ENCODE measurements at regions not wholly inside any gene's neighbourhood (a gene's known extent, or its start where the extent isn't known, plus 50 kb on each side); places are given as distances from the start of the nearest gene placed in this dataset.

DNA sequence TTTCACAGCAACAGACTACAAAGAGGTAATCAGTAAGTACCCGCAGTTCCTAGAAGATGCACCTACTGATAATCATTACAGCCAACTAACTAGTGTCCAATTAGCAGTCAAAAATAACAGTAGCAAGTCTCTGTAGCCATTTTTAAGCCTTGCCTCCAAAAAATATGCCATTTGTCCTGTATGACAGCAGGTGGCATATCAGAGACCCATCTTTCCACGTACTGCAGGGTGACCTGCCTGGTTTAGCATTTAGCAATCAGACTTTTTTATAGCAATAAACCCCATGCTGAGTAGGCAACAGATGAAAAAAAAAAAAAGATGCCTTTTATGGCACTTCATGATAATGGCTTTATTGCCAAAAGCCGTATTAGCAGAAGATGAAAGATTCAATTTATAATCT lies 155.3 kb upstream of the LSM14A start:
- Histone ChIP-seq H3K9me3 (ENCODE audit: low read depth, low read length, poor library complexity, severe bottlenecking) (peaks cover 8% of the 10 kb centered on the region), H3K27ac (ENCODE audit: low read depth, low read length, poor library complexity, severe bottlenecking) (no peak overlapping the region), H3K4me3 (ENCODE audit: low read depth, low read length, poor library complexity, severe bottlenecking) (no peak overlapping the region), H3K4me1 (ENCODE audit: insufficient read depth, low read length, poor library complexity, severe bottlenecking) (no peaks in the 10 kb centered on the region), H3K27me3 (replicated peaks; ENCODE audit: insufficient read depth, low read depth, low read length, poor library complexity) (peaks cover 61% of the 10 kb centered on the region), H3K36me3 (ENCODE audit: insufficient read depth, low read length, poor library complexity, severe bottlenecking) (no peaks in the 10 kb centered on the region)
- no peak for DNase-seq (ENCODE audit: low spot score)
- TF ChIP-seq EZH2 (IDR thresholded peaks at IDR 0.05; ENCODE audit: borderline replicate concordance, low read depth, low read length, poor library complexity, severe bottlenecking), result no peak
- TF ChIP-seq, protein P1, sequence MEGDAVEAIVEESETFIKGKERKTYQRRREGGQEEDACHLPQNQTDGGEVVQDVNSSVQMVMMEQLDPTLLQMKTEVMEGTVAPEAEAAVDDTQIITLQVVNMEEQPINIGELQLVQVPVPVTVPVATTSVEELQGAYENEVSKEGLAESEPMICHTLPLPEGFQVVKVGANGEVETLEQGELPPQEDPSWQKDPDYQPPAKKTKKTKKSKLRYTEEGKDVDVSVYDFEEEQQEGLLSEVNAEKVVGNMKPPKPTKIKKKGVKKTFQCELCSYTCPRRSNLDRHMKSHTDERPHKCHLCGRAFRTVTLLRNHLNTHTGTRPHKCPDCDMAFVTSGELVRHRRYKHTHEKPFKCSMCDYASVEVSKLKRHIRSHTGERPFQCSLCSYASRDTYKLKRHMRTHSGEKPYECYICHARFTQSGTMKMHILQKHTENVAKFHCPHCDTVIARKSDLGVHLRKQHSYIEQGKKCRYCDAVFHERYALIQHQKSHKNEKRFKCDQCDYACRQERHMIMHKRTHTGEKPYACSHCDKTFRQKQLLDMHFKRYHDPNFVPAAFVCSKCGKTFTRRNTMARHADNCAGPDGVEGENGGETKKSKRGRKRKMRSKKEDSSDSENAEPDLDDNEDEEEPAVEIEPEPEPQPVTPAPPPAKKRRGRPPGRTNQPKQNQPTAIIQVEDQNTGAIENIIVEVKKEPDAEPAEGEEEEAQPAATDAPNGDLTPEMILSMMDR (conservative IDR thresholded peaks at IDR 0.05; ENCODE audit: low read depth, low read length), result no peak
- no TSS peak for BruUV-seq (replicated peaks)
- ChIA-PET POLR2A (ENCODE audit: low non-redundant PET) (no interaction called here), CTCF (no interaction called here)
- intact Hi-C loops (cut with micrococcal nuclease; ENCODE audit: unreplicated experiment), result no loop called here

DNA sequence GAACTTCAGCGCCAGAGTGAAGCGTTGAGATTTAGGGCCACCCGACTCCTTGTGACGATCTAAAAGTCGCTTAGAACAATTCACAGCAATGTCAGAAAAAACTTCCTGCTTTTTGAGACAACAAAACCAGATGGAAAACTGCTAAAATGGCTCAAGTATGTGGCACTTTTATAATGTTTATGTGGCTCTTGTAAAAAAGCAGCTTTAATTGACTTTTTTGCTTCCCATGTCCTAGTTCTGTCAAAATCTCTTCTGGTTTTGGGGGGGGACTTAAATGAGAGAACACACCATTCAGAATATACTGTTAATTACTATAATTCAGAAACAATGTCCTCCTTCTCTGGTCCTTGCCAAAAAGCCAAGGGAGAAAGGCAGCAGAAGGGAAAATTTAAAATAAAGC lies 154.7 kb upstream of the LSM14A start:
- Histone ChIP-seq H3K4me3 (ENCODE audit: low read depth, low read length, poor library complexity, severe bottlenecking) (no peak overlapping the region), H3K36me3 (ENCODE audit: insufficient read depth, low read length, poor library complexity, severe bottlenecking) (no peaks in the 10 kb centered on the region), H3K27ac (ENCODE audit: low read depth, low read length, poor library complexity, severe bottlenecking) (no peak overlapping the region), H3K27me3 (replicated peaks; ENCODE audit: insufficient read depth, low read depth, low read length, poor library complexity) (peaks cover 65% of the 10 kb centered on the region), H3K4me1 (ENCODE audit: insufficient read depth, low read length, poor library complexity, severe bottlenecking) (no peaks in the 10 kb centered on the region), H3K9me3 (ENCODE audit: low read depth, low read length, poor library complexity, severe bottlenecking) (peaks cover 8% of the 10 kb centered on the region)
- intact Hi-C loops (cut with micrococcal nuclease; ENCODE audit: unreplicated experiment), result no loop called here
- no TSS peak for BruUV-seq (replicated peaks)
- TF ChIP-seq, protein P1 (conservative IDR thresholded peaks at IDR 0.05; ENCODE audit: low read depth, low read length), result no peak
- TF ChIP-seq EZH2 (IDR thresholded peaks at IDR 0.05; ENCODE audit: borderline replicate concordance, low read depth, low read length, poor library complexity, severe bottlenecking), result no peak
- ChIA-PET CTCF (interaction anchor here (0.6 kb wide), 1 partner anchor 13 kb away, joined by 5 read pairs; no protein-coding TSS in a partner anchor), POLR2A (ENCODE audit: low non-redundant PET) (no interaction called here)
- DNase-seq (ENCODE audit: low spot score), result no peak

DNA sequence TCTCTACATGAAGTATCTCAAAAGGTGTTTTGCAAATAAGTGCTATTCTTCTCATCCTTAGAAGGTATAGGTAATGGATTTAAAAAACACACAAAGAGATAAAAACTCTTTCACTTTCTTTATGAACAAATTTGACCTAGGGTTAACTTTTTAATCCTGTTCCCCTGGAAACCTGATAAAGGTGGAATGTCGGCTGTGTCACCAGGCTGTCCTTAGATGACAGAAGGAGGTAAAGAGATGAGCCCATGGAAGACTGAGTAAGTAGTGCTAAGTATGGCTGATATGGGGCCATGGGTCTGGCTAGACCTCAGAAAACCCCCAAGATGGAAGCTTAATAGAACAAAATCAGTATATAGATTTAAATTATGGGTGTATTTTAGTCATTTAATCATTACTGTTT lies 153.8 kb upstream of the LSM14A start:
- H3K4me3 ChIP-seq (ENCODE audit: low read depth, low read length, poor library complexity, severe bottlenecking), result no peak overlapping the region
- no peaks in the 10 kb centered on the region for H3K36me3 ChIP-seq (ENCODE audit: insufficient read depth, low read length, poor library complexity, severe bottlenecking)
- H3K27me3 ChIP-seq (replicated peaks; ENCODE audit: insufficient read depth, low read depth, low read length, poor library complexity), result peaks cover 72% of the 10 kb centered on the region
- no peak for DNase-seq (ENCODE audit: low spot score)
- TF ChIP-seq, protein P1 (conservative IDR thresholded peaks at IDR 0.05; ENCODE audit: low read depth, low read length), result no peak
- no peak for TF ChIP-seq EZH2 (IDR thresholded peaks at IDR 0.05; ENCODE audit: borderline replicate concordance, low read depth, low read length, poor library complexity, severe bottlenecking)
- H3K9me3 ChIP-seq (ENCODE audit: low read depth, low read length, poor library complexity, severe bottlenecking), result peaks cover 11% of the 10 kb centered on the region
- H3K27ac ChIP-seq (ENCODE audit: low read depth, low read length, poor library complexity, severe bottlenecking), result no peak overlapping the region
- no peaks in the 10 kb centered on the region for H3K4me1 ChIP-seq (ENCODE audit: insufficient read depth, low read length, poor library complexity, severe bottlenecking)
- intact Hi-C loops (cut with micrococcal nuclease; ENCODE audit: unreplicated experiment), result no loop called here
- POLR2A ChIA-PET (ENCODE audit: low non-redundant PET), result no interaction called here
- CTCF ChIA-PET, result no interaction called here
- BruUV-seq (replicated peaks), result no TSS peak

Measured in A673 (cell line).